Esophagus squamous epithelium (tissue), 4 donors: ENCODE measurements at regions not wholly inside any gene's neighbourhood (a gene's known extent, or its start where the extent isn't known, plus 50 kb on each side); places are given as distances from the start of the nearest gene placed in this dataset.

Experiments used
- POLR2A ChIP-seq, 4 donors: fragments of 450-650 bp; IDR thresholded peaks; one replicate each; pipeline ENCODE4 v1.6.1; 2017; ENCODE audit warnings: antibody characterized with exemption in 4 of 4, mild to moderate bottlenecking in 4 of 4, moderate library complexity in 3 of 4
- TF ChIP-seq, protein P1 (sequence below), 6 experiments: fragments of 450-650 bp in 4 of 6; fragments of 200-600 bp in 2 of 6; sonication (generic) in 2 of 6; IDR thresholded peaks; one replicate each; pipeline ENCODE4 v1.5.1; 2016 to 2019; ENCODE audit warnings: antibody characterized with exemption in 6 of 6, mild to moderate bottlenecking in 4 of 6, moderate library complexity in 4 of 6

DNA sequence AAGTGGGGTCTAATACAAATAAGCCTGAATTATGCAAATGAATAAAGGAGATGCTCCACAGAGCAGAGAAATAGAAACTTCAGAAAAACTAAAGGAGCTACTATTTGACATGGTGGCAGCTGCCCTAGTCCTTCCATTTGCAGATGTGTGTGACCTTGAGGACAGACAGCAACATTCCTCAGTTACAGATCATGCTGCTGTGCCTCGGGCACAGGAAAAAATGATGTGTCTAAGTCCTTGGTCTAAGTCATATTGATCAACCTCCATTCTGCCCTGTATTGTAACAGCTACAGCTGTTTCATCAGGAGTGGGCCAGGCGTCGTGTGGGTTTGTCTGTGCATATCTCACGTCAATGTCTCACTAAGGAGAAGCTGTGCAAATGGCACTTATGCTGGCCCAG lies 710.4 kb downstream of the TNS3 start:
- TF ChIP-seq, protein P1, sequence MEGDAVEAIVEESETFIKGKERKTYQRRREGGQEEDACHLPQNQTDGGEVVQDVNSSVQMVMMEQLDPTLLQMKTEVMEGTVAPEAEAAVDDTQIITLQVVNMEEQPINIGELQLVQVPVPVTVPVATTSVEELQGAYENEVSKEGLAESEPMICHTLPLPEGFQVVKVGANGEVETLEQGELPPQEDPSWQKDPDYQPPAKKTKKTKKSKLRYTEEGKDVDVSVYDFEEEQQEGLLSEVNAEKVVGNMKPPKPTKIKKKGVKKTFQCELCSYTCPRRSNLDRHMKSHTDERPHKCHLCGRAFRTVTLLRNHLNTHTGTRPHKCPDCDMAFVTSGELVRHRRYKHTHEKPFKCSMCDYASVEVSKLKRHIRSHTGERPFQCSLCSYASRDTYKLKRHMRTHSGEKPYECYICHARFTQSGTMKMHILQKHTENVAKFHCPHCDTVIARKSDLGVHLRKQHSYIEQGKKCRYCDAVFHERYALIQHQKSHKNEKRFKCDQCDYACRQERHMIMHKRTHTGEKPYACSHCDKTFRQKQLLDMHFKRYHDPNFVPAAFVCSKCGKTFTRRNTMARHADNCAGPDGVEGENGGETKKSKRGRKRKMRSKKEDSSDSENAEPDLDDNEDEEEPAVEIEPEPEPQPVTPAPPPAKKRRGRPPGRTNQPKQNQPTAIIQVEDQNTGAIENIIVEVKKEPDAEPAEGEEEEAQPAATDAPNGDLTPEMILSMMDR (IDR thresholded peaks at IDR 0.05), result no peak
- no peak for TF ChIP-seq POLR2A (IDR thresholded peaks at IDR 0.05)
